PC-3 (cell line): ENCODE measurements at regions not wholly inside any gene's neighbourhood (a gene's known extent, or its start where the extent isn't known, plus 50 kb on each side); places are given as distances from the start of the nearest gene placed in this dataset.

ENCODE experiments used
- ATAC-seq: fragments of 200-7000 bp; cut with Tn5 transposase; 2 replicates; pipeline ENCODE4 v1.9.1; 2020; ENCODE audit warnings: mild to moderate bottlenecking, moderate library complexity
- BruUV-seq: library from RNA; stranded (reverse); fragments of 400-500 nt; replicated peaks from 2 replicates; lab custom pipeline; 2021; lab: Mats Ljungman, UMichigan
- CTCF ChIA-PET: fragments of 300-600 bp; sonication (Branson Sonifier 250); formaldehyde crosslinking; loops from one replicate; lab custom pipeline; 2022; ENCODE audit warnings: antibody characterized with exemption; lab: Charles Lee
- POLR2A ChIA-PET: fragments of 300-600 bp; sonication (Branson Sonifier 250); formaldehyde crosslinking; loops from one replicate; lab custom pipeline; 2022; ENCODE audit warnings: antibody characterized with exemption; ENCODE audit not compliant: unreplicated experiment; lab: Charles Lee
- DNase-seq: peaks from one replicate; pipeline ENCODE4 v3.0.0-alpha.2; 2015
- H2AFZ ChIP-seq: fragments of 300-600 bp; sonication (generic); 2 replicates; pipeline ENCODE4 v1.6.0; 2016; ENCODE audit warnings: antibody characterized with exemption, low read length
- H3F3A ChIP-seq: fragments of 300-600 bp; sonication (generic); one replicate; pipeline ENCODE4 v1.6.0; 2017; ENCODE audit warnings: antibody characterized with exemption, low read length, control low read depth, mild to moderate bottlenecking; ENCODE audit not compliant: unreplicated experiment
- H3K27ac ChIP-seq: fragments of 300-600 bp; sonication (generic); 2 replicates; pipeline ENCODE4 v1.5.1; 2016; ENCODE audit warnings: mild to moderate bottlenecking, low read length
- H3K27me3 ChIP-seq: fragments of 300-600 bp; sonication (generic); 2 replicates; pipeline ENCODE4 v1.6.1; 2016; ENCODE audit warnings: low read length, mixed read lengths
- H3K36me3 ChIP-seq: fragments of 300-600 bp; sonication (generic); 2 replicates; pipeline ENCODE4 v1.6.1; 2016; ENCODE audit warnings: low read depth, mixed run types, low read length, mixed read lengths
- H3K4me1 ChIP-seq: fragments of 300-600 bp; sonication (generic); 2 replicates; pipeline ENCODE4 v1.5.1; 2016; ENCODE audit warnings: low read length; ENCODE audit not compliant: insufficient read depth
- H3K4me2 ChIP-seq: fragments of 300-600 bp; sonication (generic); 2 replicates; pipeline ENCODE4 v1.6.0; 2016; ENCODE audit warnings: low read length
- H3K4me3 ChIP-seq: fragments of 300-600 bp; sonication (generic); 2 replicates; pipeline ENCODE4 v1.5.1; 2016; ENCODE audit warnings: mild to moderate bottlenecking, low read length, mixed read lengths
- H3K79me2 ChIP-seq: fragments of 300-600 bp; sonication (generic); 2 replicates; pipeline ENCODE4 v1.6.1; 2017; ENCODE audit warnings: low read length, mixed read lengths
- H3K9ac ChIP-seq: fragments of 300-600 bp; sonication (generic); 2 replicates; pipeline ENCODE4 v1.6.0; 2016; ENCODE audit warnings: mild to moderate bottlenecking, low read length
- H3K9me2 ChIP-seq: fragments of 300-600 bp; sonication (generic); replicated peaks from 2 replicates; pipeline ENCODE4 v1.6.1; 2016; ENCODE audit warnings: mixed run types, low read length, mixed read lengths
- H3K9me3 ChIP-seq: fragments of 300-600 bp; sonication (generic); 2 replicates; pipeline ENCODE4 v1.6.1; 2016; ENCODE audit warnings: low read length, mixed read lengths
- H4K20me1 ChIP-seq: fragments of 300-600 bp; sonication (generic); 2 replicates; pipeline ENCODE4 v1.6.1; 2016; ENCODE audit warnings: low read length, mixed read lengths
- EZH2 ChIP-seq: fragments of 300-600 bp; sonication (generic); IDR thresholded peaks from one replicate; pipeline ENCODE4 v1.6.1; 2017; ENCODE audit warnings: antibody characterized with exemption, mild to moderate bottlenecking, low read length; ENCODE audit not compliant: unreplicated experiment
- EZH2phosphoT487 ChIP-seq: fragments of 300-600 bp; sonication (generic); IDR thresholded peaks from 2 replicates; pipeline ENCODE4 v1.6.1; 2018; ENCODE audit warnings: mild to moderate bottlenecking, antibody characterized with exemption, low read length, borderline replicate concordance
- intact Hi-C: fragments of 100-400 bp; cut with micrococcal nuclease; formaldehyde crosslinking; loops from 2 replicates; pipeline ENCODE4 v1.9.0; 2023
- TF ChIP-seq, protein P1 (sequence below): fragments of 300-600 bp; sonication (generic); conservative IDR thresholded peaks from 2 replicates; pipeline ENCODE4 v1.5.1; 2017; ENCODE audit warnings: antibody characterized with exemption, low read depth, mild to moderate bottlenecking, low read length

DNA sequence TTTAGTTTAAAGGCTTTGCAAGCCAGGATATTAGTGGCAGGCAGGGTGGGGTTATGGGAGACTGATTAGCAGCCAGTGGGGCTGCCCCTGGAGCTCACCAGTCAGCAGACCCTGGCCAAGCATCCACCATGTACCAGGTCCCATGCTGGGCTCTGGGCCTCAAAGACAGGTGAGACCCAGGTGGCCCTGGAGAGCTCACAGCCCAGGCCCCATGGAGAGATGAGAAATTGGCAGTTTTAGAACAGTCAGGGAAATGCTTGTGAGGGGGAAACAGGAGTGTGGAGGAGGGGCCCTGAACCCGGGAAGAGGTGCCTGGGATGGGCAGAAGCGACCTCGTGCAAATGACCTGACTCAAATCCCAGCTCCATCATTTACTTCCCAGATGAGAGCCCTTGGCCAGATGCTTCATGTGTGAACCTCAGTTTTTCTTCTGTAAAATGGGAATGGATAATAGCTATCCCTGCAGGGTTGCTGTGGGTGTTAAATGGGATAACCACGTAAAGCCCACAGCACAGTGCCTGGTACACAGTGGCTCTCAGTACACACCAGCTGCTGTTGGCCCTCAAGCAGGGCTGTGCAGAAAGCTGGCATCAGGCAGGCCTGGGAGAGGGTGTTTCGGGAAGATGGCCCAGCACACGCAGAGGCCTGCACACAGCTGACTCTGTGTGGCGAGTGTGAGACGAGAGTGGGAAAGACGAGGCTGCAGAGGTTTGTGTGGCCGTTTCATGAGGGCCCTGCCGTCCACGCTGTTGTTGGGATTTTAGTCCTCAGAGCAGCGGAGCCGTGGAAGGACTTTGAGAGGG lies 518.5 kb downstream of the PTPRU start:
- no peak overlapping the region for H2AFZ ChIP-seq
- H3K9ac ChIP-seq: no peak overlapping the region
- POLR2A ChIA-PET: no interaction called here
- intact Hi-C loops: no loop called here
- DNase-seq: no peak
- H3K27ac ChIP-seq: no peak overlapping the region
- no peaks in the 10 kb centered on the region for H3K27me3 ChIP-seq
- BruUV-seq: no TSS peak
- H3K4me1 ChIP-seq: no peaks in the 10 kb centered on the region
- no peaks in the 10 kb centered on the region for H3K36me3 ChIP-seq
- H3K9me3 ChIP-seq: no peaks in the 10 kb centered on the region
- no peak overlapping the region for H3K4me3 ChIP-seq
- no peak for TF ChIP-seq EZH2phosphoT487
- TF ChIP-seq, protein P1, sequence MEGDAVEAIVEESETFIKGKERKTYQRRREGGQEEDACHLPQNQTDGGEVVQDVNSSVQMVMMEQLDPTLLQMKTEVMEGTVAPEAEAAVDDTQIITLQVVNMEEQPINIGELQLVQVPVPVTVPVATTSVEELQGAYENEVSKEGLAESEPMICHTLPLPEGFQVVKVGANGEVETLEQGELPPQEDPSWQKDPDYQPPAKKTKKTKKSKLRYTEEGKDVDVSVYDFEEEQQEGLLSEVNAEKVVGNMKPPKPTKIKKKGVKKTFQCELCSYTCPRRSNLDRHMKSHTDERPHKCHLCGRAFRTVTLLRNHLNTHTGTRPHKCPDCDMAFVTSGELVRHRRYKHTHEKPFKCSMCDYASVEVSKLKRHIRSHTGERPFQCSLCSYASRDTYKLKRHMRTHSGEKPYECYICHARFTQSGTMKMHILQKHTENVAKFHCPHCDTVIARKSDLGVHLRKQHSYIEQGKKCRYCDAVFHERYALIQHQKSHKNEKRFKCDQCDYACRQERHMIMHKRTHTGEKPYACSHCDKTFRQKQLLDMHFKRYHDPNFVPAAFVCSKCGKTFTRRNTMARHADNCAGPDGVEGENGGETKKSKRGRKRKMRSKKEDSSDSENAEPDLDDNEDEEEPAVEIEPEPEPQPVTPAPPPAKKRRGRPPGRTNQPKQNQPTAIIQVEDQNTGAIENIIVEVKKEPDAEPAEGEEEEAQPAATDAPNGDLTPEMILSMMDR: no peak
- no peak for TF ChIP-seq EZH2
- H3K9me2 ChIP-seq: no peaks in the 10 kb centered on the region
- no peaks in the 10 kb centered on the region for H3K79me2 ChIP-seq
- no peaks in the 10 kb centered on the region for H4K20me1 ChIP-seq
- no peak overlapping the region for H3K4me2 ChIP-seq
- no peaks in the 10 kb centered on the region for H3F3A ChIP-seq
- CTCF ChIA-PET: no interaction called here
- ATAC-seq: no peak

DNA sequence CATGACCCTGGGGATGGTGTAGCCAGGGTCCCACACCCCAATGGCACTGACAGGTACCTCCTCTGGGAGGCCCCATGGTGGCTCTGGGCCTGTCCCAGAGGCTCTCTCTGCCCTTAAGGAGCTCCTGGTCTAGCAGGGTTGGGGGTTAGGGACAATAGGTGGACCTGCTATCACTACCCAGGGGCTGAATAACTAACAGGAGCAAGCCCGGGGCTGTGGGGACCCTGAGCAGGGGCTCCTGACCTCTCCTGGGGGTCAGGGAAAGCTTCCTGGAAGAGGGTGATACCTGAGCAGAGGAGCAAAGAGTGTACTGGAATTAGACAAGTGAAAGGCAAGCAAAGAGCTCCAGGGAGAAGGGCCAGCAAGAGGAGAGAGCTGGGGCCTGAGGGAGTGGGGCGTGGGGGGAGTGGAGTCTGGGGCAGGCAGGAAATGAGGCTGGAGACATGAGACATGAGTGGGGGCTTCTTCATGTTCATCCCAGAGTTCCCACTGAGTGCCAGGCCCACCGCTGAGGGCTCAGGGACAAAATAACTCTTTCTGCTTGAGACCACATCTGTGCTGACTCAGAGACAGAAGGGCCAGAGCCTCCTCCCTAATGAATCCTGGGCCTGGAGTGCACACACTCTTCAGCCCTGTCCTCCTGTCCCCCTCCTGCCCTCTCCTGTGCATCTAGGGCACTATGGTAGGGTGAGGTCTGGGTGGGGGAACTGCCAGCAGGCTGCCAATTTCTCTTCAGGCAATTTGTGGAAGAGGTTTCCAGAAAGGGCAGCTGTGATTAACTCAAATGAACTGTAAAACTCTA lies 517.6 kb downstream of the PTPRU start:
- no peak overlapping the region for H3K4me2 ChIP-seq
- no peaks in the 10 kb centered on the region for H4K20me1 ChIP-seq
- ChIA-PET POLR2A (no interaction called here), CTCF (interaction anchor here (0.6 kb wide), 1 partner anchor 37 kb away, joined by 4 read pairs; no protein-coding TSS in a partner anchor)
- no peak for DNase-seq
- no peaks in the 10 kb centered on the region for H3K9me3 ChIP-seq
- no peak overlapping the region for H3K4me3 ChIP-seq
- H3K9me2 ChIP-seq: no peaks in the 10 kb centered on the region
- TF ChIP-seq EZH2phosphoT487 (no peak), EZH2 (no peak)
- TF ChIP-seq, protein P1: no peak
- H3K27ac ChIP-seq: no peak overlapping the region
- H3K9ac ChIP-seq: no peak overlapping the region
- H3K36me3 ChIP-seq: no peaks in the 10 kb centered on the region
- no peaks in the 10 kb centered on the region for H3K79me2 ChIP-seq
- ATAC-seq: no peak; the same call in 1 of the 2 replicates
- H2AFZ ChIP-seq: no peak overlapping the region
- no peaks in the 10 kb centered on the region for H3K27me3 ChIP-seq
- H3K4me1 ChIP-seq: no peaks in the 10 kb centered on the region
- intact Hi-C loops: no loop called here
- H3F3A ChIP-seq: no peaks in the 10 kb centered on the region
- no TSS peak for BruUV-seq

DNA sequence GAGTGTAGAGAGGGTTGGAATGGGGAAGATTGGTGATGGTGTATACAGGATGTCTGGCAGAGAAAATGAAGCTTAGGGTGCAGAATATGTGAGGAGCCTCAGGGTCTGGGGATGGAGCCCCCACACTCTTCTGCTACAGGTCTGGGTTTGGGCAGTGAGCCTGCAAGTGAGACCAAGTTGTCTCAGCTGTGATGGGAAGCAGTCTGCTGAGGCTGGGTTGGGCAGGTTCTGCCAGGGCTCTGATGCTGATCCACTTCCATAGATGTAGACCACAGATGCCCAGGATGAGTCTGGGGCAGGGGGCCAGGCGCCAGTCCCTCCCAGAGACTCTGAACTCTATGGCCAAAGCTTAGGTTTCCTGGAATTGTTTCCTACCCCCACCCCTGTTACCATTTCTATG lies 516.9 kb downstream of the PTPRU start:
- ChIA-PET CTCF (no interaction called here), POLR2A (no interaction called here)
- Histone ChIP-seq H2AFZ (no peak overlapping the region), H4K20me1 (no peaks in the 10 kb centered on the region), H3K36me3 (no peaks in the 10 kb centered on the region), H3K79me2 (no peaks in the 10 kb centered on the region), H3F3A (no peaks in the 10 kb centered on the region), H3K9me2 (no peaks in the 10 kb centered on the region), H3K4me3 (no peak overlapping the region), H3K4me1 (no peaks in the 10 kb centered on the region), H3K9ac (no peak overlapping the region), H3K4me2 (no peak overlapping the region), H3K27ac (no peak overlapping the region), H3K27me3 (no peaks in the 10 kb centered on the region), H3K9me3 (no peaks in the 10 kb centered on the region)
- no TSS peak for BruUV-seq
- intact Hi-C loops: no loop called here
- ATAC-seq (no peak), DNase-seq (no peak)
- TF ChIP-seq EZH2phosphoT487: no peak
- no peak for TF ChIP-seq EZH2
- TF ChIP-seq, protein P1: no peak
